HAP-1 (cell line): ENCODE measurements at regions not wholly inside any gene's neighbourhood (a gene's known extent, or its start where the extent isn't known, plus 50 kb on each side); places are given as distances from the start of the nearest gene placed in this dataset.

ENCODE experiments used
- DNase-seq, 2 experiments: peaks; one replicate each; pipeline ENCODE4 v3.0.0-alpha.2; 2016 to 2020; ENCODE audit warnings: low spot score in 2 of 2
- H3K27me3 ChIP-seq: fragments of 250-450 bp; sonication (Bioruptor Pico); 2 replicates; pipeline ENCODE4 v1.5.1; 2020; ENCODE audit warnings: low read depth, mild to moderate bottlenecking, moderate library complexity
- H3K36me3 ChIP-seq: fragments of 250-450 bp; sonication (Bioruptor Pico); replicated peaks from 2 replicates; pipeline ENCODE4 v1.5.1; 2020; ENCODE audit warnings: mild to moderate bottlenecking
- H3K4me1 ChIP-seq: fragments of 250-450 bp; sonication (Bioruptor Pico); 2 replicates; pipeline ENCODE4 v1.5.1; 2020; ENCODE audit warnings: mild to moderate bottlenecking
- H3K4me3 ChIP-seq: fragments of 250-450 bp; sonication (Bioruptor Pico); 2 replicates; pipeline ENCODE4 v1.5.1; 2020; ENCODE audit warnings: mild to moderate bottlenecking, moderate library complexity
- H3K9me3 ChIP-seq: fragments of 250-450 bp; sonication (Bioruptor Pico); 2 replicates; pipeline ENCODE4 v1.5.1; 2020; ENCODE audit warnings: mild to moderate bottlenecking, moderate library complexity
- in situ Hi-C: fragments of 300-500 bp; cut with MboI; formaldehyde crosslinking; loops from 3 replicates; pipeline ENCODE4 v1.14.3; 2020; ENCODE audit warnings: low sequenced_read_pairs, inconsistent platforms, mixed read lengths

DNA sequence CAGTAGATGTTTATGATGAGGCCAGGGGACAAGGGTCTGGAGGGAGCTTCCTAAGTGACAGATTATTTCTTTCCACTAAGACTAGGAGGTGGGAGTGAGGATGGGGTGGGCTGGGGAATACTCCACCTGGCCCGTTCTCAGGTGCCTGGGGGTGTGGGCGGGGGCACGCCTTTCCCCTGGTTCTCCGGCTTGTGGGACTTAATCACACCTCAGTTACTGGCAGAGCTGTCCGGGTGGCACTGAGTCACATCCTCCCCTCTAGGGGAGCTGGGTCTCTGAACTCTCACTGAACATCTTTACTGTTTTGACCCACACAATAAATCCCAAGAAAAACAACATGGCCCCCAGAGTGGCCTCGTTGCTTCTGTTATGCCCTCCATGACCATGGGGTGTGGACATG lies 332.8 kb downstream of the MAF start:
- Histone ChIP-seq H3K36me3 (no peaks in the 10 kb centered on the region), H3K9me3 (no peaks in the 10 kb centered on the region), H3K4me3 (no peak overlapping the region), H3K27me3 (no peaks in the 10 kb centered on the region), H3K4me1 (no peaks in the 10 kb centered on the region)
- DNase-seq, result no peak
- in situ Hi-C loops, result no loop called here

DNA sequence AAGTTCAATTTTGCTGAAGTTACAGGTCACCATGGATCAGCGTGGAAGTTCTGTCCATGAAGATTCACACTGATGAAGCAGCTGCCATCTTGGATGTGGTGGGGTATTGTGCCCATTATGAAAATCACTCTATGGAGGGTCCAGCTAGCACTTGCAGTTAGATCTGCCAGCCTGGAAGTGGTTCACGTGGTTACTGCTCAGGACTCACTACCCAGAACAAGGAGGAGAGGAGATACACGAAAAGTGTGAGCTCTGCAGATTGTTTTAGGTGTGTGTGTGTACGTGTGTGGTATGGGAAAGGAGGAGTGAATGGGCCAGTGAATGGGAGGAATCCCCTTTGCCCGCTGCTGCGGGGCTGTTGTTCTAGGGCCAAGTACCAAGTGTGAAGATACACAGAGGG lies 333.4 kb downstream of the MAF start:
- DNase-seq, result no peak
- Histone ChIP-seq H3K9me3 (no peaks in the 10 kb centered on the region), H3K4me3 (no peak overlapping the region), H3K36me3 (no peaks in the 10 kb centered on the region), H3K27me3 (no peaks in the 10 kb centered on the region), H3K4me1 (no peaks in the 10 kb centered on the region)
- in situ Hi-C loops, result no loop called here

DNA sequence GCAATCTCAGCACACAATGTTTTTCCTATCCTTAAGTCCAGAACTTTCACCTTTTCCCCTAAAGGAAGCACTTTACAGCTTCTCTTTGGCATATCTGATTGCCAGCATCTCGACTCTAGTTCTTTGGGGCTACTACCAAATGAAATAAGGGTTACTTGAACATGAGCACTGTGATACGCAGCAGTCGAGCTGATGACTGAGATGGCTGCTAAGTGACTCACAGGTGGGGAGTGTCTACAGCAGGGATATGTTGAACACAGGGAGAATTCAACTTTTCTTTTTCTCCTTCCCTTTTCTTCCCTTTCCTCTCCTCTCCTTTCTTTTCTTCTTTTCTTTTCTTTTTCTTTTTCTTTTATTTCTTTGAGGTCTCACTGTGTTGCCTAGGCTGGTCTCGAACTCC lies 334.8 kb downstream of the MAF start:
- in situ Hi-C loops, result no loop called here

DNA sequence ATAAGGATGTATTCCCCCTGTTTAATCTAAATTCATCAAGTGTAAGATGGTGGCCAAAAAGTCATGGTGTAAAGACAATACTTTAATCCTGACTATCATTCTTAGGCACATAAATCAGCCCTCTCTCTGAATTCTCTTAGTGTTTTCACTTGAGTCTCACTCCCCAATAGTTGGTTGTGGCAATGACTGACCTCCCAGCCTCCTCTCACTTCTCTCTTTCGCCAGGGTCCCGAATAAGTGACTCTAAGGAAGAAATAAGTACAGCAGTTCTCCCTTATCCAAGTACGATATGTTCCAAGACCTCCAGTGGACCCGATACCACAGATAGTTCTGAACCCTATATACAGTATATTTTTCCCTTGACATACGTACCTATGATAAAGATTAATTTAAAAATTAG lies 335.3 kb downstream of the MAF start:
- Histone ChIP-seq H3K4me3 (no peak overlapping the region), H3K4me1 (no peaks in the 10 kb centered on the region), H3K36me3 (no peaks in the 10 kb centered on the region), H3K9me3 (no peaks in the 10 kb centered on the region), H3K27me3 (no peaks in the 10 kb centered on the region)
- no peak for DNase-seq
- in situ Hi-C loops, result no loop called here

More for the DNA sequence above, 334.8 kb downstream of the MAF start:
- Histone ChIP-seq H3K4me1 (no peaks in the 10 kb centered on the region), H3K36me3 (no peaks in the 10 kb centered on the region), H3K27me3 (no peaks in the 10 kb centered on the region), H3K4me3 (no peak overlapping the region), H3K9me3 (no peaks in the 10 kb centered on the region)
- no peak for DNase-seq

DNA sequence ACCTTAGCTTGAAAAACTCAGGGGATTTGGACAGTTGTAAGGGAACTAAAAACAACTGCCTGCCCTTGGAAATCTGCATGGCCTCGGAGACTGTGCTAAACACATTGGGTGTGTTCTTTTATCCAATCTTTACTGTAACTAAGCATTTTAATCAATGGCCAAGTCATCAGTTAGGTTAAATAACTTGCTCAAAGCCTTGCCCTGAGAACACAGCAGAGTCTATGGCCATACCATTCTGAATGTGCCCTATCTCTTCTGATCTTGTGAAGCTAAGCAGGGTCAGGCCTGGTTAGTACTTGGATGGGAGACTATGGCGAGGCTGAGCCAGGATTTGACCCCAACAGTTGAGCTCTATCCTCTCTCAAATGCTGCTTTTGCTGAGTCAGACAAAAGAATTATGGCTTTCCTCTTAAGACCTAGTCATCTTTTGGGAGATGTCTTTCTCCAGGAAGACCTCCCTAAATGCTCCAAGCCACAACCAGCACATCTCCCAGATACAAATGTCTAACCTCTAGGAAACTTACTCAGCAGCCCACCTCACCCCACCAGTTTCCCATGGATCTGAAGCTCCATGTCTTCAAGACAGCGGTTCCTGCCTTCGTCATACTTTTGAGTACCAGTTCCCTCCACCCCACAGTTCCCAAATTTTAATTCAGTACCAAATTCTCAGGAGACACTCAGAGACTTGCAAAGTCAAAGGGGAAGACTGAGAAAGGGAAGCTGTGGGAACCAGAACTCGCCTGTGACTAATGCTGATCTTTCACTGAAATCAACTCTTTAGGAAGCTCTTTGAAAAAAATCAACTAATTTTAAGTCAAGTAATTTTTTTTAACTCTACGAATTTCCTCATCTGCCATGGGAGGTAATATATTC lies 336.1 kb downstream of the MAF start:
- no peak for DNase-seq
- Histone ChIP-seq H3K27me3 (no peaks in the 10 kb centered on the region), H3K9me3 (no peaks in the 10 kb centered on the region), H3K36me3 (no peaks in the 10 kb centered on the region), H3K4me1 (no peaks in the 10 kb centered on the region), H3K4me3 (no peak overlapping the region)
- in situ Hi-C loops, result no loop called here

DNA sequence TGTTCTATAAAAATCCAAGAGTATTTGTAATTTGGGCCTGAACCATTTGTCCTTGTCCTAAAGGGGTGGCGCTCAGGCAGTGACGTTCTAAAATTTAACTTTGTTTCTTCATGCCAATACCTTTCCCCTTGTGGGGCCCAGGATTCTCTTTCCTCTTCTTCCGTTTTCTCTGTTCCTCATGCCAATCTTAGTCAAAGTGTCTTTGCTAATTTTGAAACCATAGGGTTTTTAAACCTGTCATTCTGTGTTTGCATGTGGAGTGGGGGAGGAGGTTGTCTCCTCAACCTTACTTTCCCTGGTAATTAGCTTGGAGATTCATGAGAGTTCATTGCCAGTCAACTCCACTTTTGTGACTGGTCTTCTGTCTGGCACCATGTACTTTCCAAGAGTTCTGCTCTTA lies 337.1 kb downstream of the MAF start:
- Histone ChIP-seq H3K4me3 (no peak overlapping the region), H3K36me3 (no peaks in the 10 kb centered on the region), H3K9me3 (no peaks in the 10 kb centered on the region), H3K27me3 (no peaks in the 10 kb centered on the region), H3K4me1 (no peaks in the 10 kb centered on the region)
- no peak for DNase-seq
- in situ Hi-C loops, result no loop called here
